K562 (cell line): ENCODE measurements at regions not wholly inside any gene's neighbourhood (a gene's known extent, or its start where the extent isn't known, plus 50 kb on each side); places are given as distances from the start of the nearest gene placed in this dataset.

Experiments
- ATAC-seq: fragments of 200-7000 bp; cut with Tn5 transposase; 3 replicates; pipeline ENCODE4 v1.9.1; 2020; ENCODE audit warnings: moderate library complexity
- BruUV-seq: library from RNA; stranded (reverse); fragments of 400-500 nt; replicated peaks from 2 replicates; lab custom pipeline; 2021; lab: Mats Ljungman, UMichigan
- CTCF ChIA-PET: fragments of 300-600 bp; formaldehyde crosslinking; extraction: SDS; loops from one replicate; lab custom pipeline; 2021; ENCODE audit warnings: low intra/inter-chr PET ratio; lab: Yijun Ruan, JAX
- POLR2A ChIA-PET: fragments of 300-600, 350-650 bp; sonication (Branson Sonifier 250); formaldehyde crosslinking; extraction: SDS; loops from one replicate; lab custom pipeline; 2021; ENCODE audit warnings: antibody characterized with exemption, inconsistent platforms; lab: Yijun Ruan, JAX
- DNase-seq, 4 experiments: peaks; one replicate each; pipeline versions ENCODE4 v3.0.0 to v3.0.0-alpha.2; 2011 to 2018; ENCODE audit warnings: low spot score in 3 of 4, mixed read lengths in 3 of 4; ENCODE audit errors: extremely low read depth in 1 of 4
- FAIRE-seq: peaks from 2 replicates; lab custom pipeline; 2011; peaks lifted over from hg19 to GRCh38; lab: Jason Lieb, UNC
- H2AFZ ChIP-seq: 2 replicates; pipeline ENCODE4 v1.6.0; 2011; ENCODE audit warnings: low read depth, low read length, control low read depth, inconsistent platforms
- H3K27ac ChIP-seq: fragments of 200-600 bp; 3 replicates; pipeline ENCODE4 v1.8.0; 2011; ENCODE audit warnings: low read depth, mild to moderate bottlenecking, control low read depth, inconsistent platforms, low read length, moderate library complexity, mixed read lengths; ENCODE audit errors: extremely low read depth
- H3K27me3 ChIP-seq, 2 experiments: fragments of 300-600 bp in 1 of 2; 2 replicates in 1 of 2; 3 replicates in 1 of 2; pipeline versions ENCODE4 v1.6.0 to v1.8.0; 2011; ENCODE audit warnings: inconsistent platforms in 2 of 2, low read length in 2 of 2, mild to moderate bottlenecking in 1 of 2, mixed read lengths in 1 of 2, moderate library complexity in 1 of 2; ENCODE audit not compliant: control insufficient read depth in 2 of 2, insufficient read depth in 2 of 2
- H3K36me3 ChIP-seq: fragments of 300-600 bp; 3 replicates; pipeline ENCODE4 v1.8.0; 2011; ENCODE audit warnings: mild to moderate bottlenecking, low read length, inconsistent platforms; ENCODE audit not compliant: control insufficient read depth, insufficient read depth
- H3K4me1 ChIP-seq, 2 experiments: fragments of 200-600 bp in 1 of 2; replicated peaks in 1 of 2; 2 replicates in 1 of 2; 3 replicates in 1 of 2; pipeline versions ENCODE4 v1.5.1 to v1.8.0; 2011; ENCODE audit warnings: inconsistent platforms in 2 of 2, low read length in 2 of 2, mild to moderate bottlenecking in 1 of 2, mixed read lengths in 1 of 2, moderate library complexity in 1 of 2; ENCODE audit not compliant: control insufficient read depth in 2 of 2, insufficient read depth in 2 of 2
- H3K4me2 ChIP-seq: 2 replicates; pipeline ENCODE4 v1.6.1; 2011; ENCODE audit warnings: low read length, control low read depth, inconsistent platforms, mixed read lengths; ENCODE audit not compliant: insufficient read depth
- H3K4me3 ChIP-seq: fragments of 200-600 bp; sonication (generic), shearing (Covaris generic); 2 replicates; pipeline ENCODE4 v1.5.1; 2016; ENCODE audit warnings: control low read depth, inconsistent platforms
- H3K79me2 ChIP-seq: fragments of 200-600 bp; 3 replicates; pipeline ENCODE4 v1.8.0; 2011; ENCODE audit warnings: low read length, inconsistent platforms; ENCODE audit not compliant: control insufficient read depth, insufficient read depth
- H3K9ac ChIP-seq, 2 experiments: 2 replicates each; pipeline versions ENCODE4 v1.6.0 to v1.6.1; 2011; ENCODE audit warnings: low read depth in 2 of 2, low read length in 2 of 2, control low read depth in 1 of 2, inconsistent platforms in 1 of 2, mild to moderate bottlenecking in 1 of 2, mixed read lengths in 1 of 2; ENCODE audit not compliant: insufficient read depth in 1 of 2
- H3K9me1 ChIP-seq: one replicate; pipeline ENCODE4 v1.6.0; 2011; ENCODE audit warnings: inconsistent platforms, mild to moderate bottlenecking, low read length, moderate library complexity; ENCODE audit not compliant: control insufficient read depth, insufficient read depth
- H3K9me3 ChIP-seq: replicated peaks from 2 replicates; pipeline ENCODE4 v1.5.1; 2011; ENCODE audit warnings: low read depth, low read length, inconsistent platforms; ENCODE audit not compliant: control insufficient read depth, insufficient read depth
- H4K20me1 ChIP-seq: replicated peaks from 2 replicates; pipeline ENCODE4 v1.6.1; 2011; ENCODE audit warnings: low read length, inconsistent platforms, mixed read lengths; ENCODE audit not compliant: control insufficient read depth, insufficient read depth
- CGGBP1 ChIP-seq: fragments of 250-450 bp; sonication (Bioruptor Pico); IDR thresholded peaks from 2 replicates; pipeline ENCODE4 v1.9.0; 2021; ENCODE audit warnings: mild to moderate bottlenecking
- E2F8 ChIP-seq: fragments of 450-650 bp; IDR thresholded peaks from 2 replicates; pipeline ENCODE4 v1.7.1; 2018; ENCODE audit warnings: mild to moderate bottlenecking, low read depth; ENCODE audit not compliant: partially characterized antibody
- ETV6 ChIP-seq, 3 experiments: fragments of 150-350 bp in 1 of 3; sonication (generic) in 1 of 3; formaldehyde crosslinking in 1 of 3; IDR thresholded peaks; 2 replicates each; pipeline versions ENCODE4 v1.6.1 to v1.8.0; 2014 to 2022; ENCODE audit warnings: borderline replicate concordance in 2 of 3, low read depth in 2 of 3, antibody characterized with exemption in 1 of 3, low read length in 1 of 3, mild to moderate bottlenecking in 1 of 3, missing genetic modification reagents in 1 of 3
- NFE2 ChIP-seq: IDR thresholded peaks from 2 replicates; pipeline ENCODE4 v1.6.1; 2014; ENCODE audit warnings: antibody characterized with exemption, low read depth
- PTTG1 ChIP-seq: fragments of 450-650 bp; IDR thresholded peaks from 2 replicates; pipeline ENCODE4 v1.6.1; 2016; ENCODE audit warnings: low read depth, mild to moderate bottlenecking, missing genetic modification characterization, missing compliant biosample characterization
- SAFB ChIP-seq: fragments of 200-400 bp; formaldehyde crosslinking; IDR thresholded peaks from 2 replicates; pipeline ENCODE4 v1.6.1; 2017; ENCODE audit warnings: low read depth, low read length, borderline replicate concordance
- THAP7 ChIP-seq: fragments of 250-450 bp; sonication (Bioruptor Pico); IDR thresholded peaks from 2 replicates; pipeline ENCODE4 v1.5.0; 2021
- ZNF512 ChIP-seq: IDR thresholded peaks from 2 replicates; pipeline ENCODE4 v1.6.1; 2016; ENCODE audit warnings: missing genetic modification characterization, missing compliant biosample characterization
- ZNF707 ChIP-seq: fragments of 250-450 bp; sonication (Bioruptor Pico); conservative IDR thresholded peaks from 2 replicates; pipeline ENCODE4 v1.8.0; 2022; ENCODE audit warnings: inconsistent platforms, mild to moderate bottlenecking, moderate library complexity
- ZNF740 ChIP-seq, 3 experiments: fragments of 200-800 bp in 1 of 3; sonication (Bioruptor generic) in 1 of 3; sonication (generic) in 1 of 3; formaldehyde crosslinking in 1 of 3; IDR thresholded peaks; 2 replicates each; pipeline versions ENCODE4 v1.6.1 to v1.8.0; 2016 to 2022; ENCODE audit warnings: mild to moderate bottlenecking in 2 of 3, missing compliant biosample characterization in 2 of 3, missing genetic modification characterization in 2 of 3, missing genetic modification reagents in 1 of 3
- WGBS: fragments of 100-300 bp; shearing (Covaris generic); methylation state at CpG from one replicate; pipeline ENCODE4 v1.1.6; 2016; ENCODE audit warnings: low coverage, mixed read lengths; ENCODE audit not compliant: insufficient coverage; ENCODE audit errors: missing lambda C conversion rate; 5-methylcytosine and 5-hydroxymethylcytosine counted together
- in situ Hi-C: fragments of 300-500 bp; cut with MboI; formaldehyde crosslinking; loops from 4 replicates; pipeline ENCODE4 v1.15.0; 2018; ENCODE audit warnings: inconsistent platforms, mixed read lengths
- intact Hi-C: fragments of 100-400 bp; cut with micrococcal nuclease; formaldehyde crosslinking; loops from 2 replicates; pipeline ENCODE4 v1.14.2; 2022

GRCh38 chr7:49718760-49719159, 54.7 kb upstream of the VWC2 start:
- in situ Hi-C loops: no loop called here
- no peak for FAIRE-seq
- no peak for DNase-seq
- intact Hi-C loops: no loop called here
- no TSS peak for BruUV-seq
- H3K79me2 ChIP-seq: no peaks in the 10 kb centered on the region
- H3K9ac ChIP-seq: no peak overlapping the region
- H3K27me3 ChIP-seq: no peaks in the 10 kb centered on the region
- TF ChIP-seq NFE2: no peak
- TF ChIP-seq ZNF707 (CRISPR knock-in tag): no peak
- no peak for TF ChIP-seq E2F8
- no peak for TF ChIP-seq ETV6 (IDR thresholded peaks at IDR 0.05; ENCODE audit: borderline replicate concordance in 1 of 2, low read depth in 2 of 2, low read length in 1 of 2)
- TF ChIP-seq ETV6 (CRISPR knock-in tag; IDR thresholded peaks at IDR 0.05; ENCODE audit: borderline replicate concordance): no peak
- TF ChIP-seq PTTG1 (tag): no peak
- TF ChIP-seq SAFB: no peak
- TF ChIP-seq CGGBP1: no peak
- TF ChIP-seq ZNF740 (CRISPR knock-in tag; IDR thresholded peaks at IDR 0.05): no peak
- no peak for TF ChIP-seq ZNF740 (tag; IDR thresholded peaks at IDR 0.05)
- TF ChIP-seq ZNF512 (tag): no peak
- TF ChIP-seq THAP7 (CRISPR knock-in tag): no peak
- TF ChIP-seq, all 486 proteins: peak for 0
- Histone ChIP-seq H3K27ac (no peak overlapping the region), H4K20me1 (no peaks in the 10 kb centered on the region), H3K4me1 (no peaks in the 10 kb centered on the region), H3K9me3 (no peaks in the 10 kb centered on the region; the same call in 1 of the 2 replicates), H2AFZ (no peak overlapping the region), H3K36me3 (no peaks in the 10 kb centered on the region), H3K4me2 (no peak overlapping the region), H3K4me3 (no peak overlapping the region), H3K9me1 (no peaks in the 10 kb centered on the region)
- no peak for ATAC-seq
- ChIA-PET CTCF (no interaction called here), POLR2A (no interaction called here)
- 0% methylated on average over 4 of the region's 4 CpGs for WGBS
